Activated naive CD8-positive, alpha-beta T cell treated with anti-CD3 and anti-CD28 coated beads, Interleukin-2, amount 10 ng/mL, durations not matched to agents 7 days and 5 days (primary cell): ENCODE measurements at regions not wholly inside any gene's neighbourhood (a gene's known extent, or its start where the extent isn't known, plus 50 kb on each side); places are given as distances from the start of the nearest gene placed in this dataset.

Experiments
- ATAC-seq: fragments of 150-1000 bp; cut with Tn5 transposase; one replicate; pipeline ENCODE4 v1.10.0; 2021; ENCODE audit warnings: low read depth, moderate library complexity
- POLR2A ChIA-PET: fragments of 350-600 bp; sonication (Branson Sonifier 250); formaldehyde crosslinking; loops from one replicate; lab custom pipeline; 2021; ENCODE audit warnings: antibody characterized with exemption; lab: Charles Lee
- DNase-seq: peaks from one replicate; pipeline ENCODE4 v3.0.0; 2021
- H3K27ac Mint-ChIP-seq: one replicate; pipeline ENCODE4 v1.8.0; 2022; ENCODE audit warnings: mild to moderate bottlenecking, mixed read lengths
- H3K27me3 Mint-ChIP-seq: one replicate; pipeline ENCODE4 v1.8.0; 2022; ENCODE audit warnings: mild to moderate bottlenecking, moderate library complexity, mixed read lengths
- H3K36me3 Mint-ChIP-seq: one replicate; pipeline ENCODE4 v1.8.0; 2021; ENCODE audit warnings: mild to moderate bottlenecking, mixed read lengths
- H3K4me1 Mint-ChIP-seq: one replicate; pipeline ENCODE4 v1.8.0; 2021; ENCODE audit warnings: mixed read lengths
- H3K4me3 Mint-ChIP-seq: one replicate; pipeline ENCODE4 v1.8.0; 2022; ENCODE audit warnings: mild to moderate bottlenecking, moderate library complexity, mixed read lengths
- H3K9me3 Mint-ChIP-seq: one replicate; pipeline ENCODE4 v1.8.0; 2021; ENCODE audit warnings: mixed read lengths

DNA sequence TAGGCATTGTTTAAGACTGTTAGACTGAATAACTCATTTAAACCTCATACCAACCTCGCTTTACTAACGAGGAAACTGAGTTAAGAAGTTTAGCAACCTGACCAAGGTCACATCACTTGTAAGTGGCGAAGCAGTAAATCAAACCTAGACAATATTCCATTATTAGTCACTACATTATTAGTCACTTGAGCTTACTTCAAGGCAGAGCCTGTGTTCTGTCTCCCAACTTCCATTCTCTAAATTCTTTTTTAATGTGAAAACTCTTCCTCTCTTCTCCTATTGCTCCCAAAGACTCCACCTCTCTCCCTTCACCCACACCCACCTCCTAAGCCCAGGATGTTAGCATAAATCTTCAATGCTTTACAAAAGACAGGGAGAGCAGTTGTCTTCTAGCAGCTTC, 156.5 kb downstream of the ARL6IP6 start:
- H3K27me3 Mint-ChIP-seq: no peaks in the 10 kb centered on the region
- POLR2A ChIA-PET: no interaction called here
- H3K9me3 Mint-ChIP-seq: no peaks in the 10 kb centered on the region
- H3K27ac Mint-ChIP-seq: no peak overlapping the region
- no peaks in the 10 kb centered on the region for H3K36me3 Mint-ChIP-seq
- H3K4me3 Mint-ChIP-seq: no peak overlapping the region
- ATAC-seq: no peak
- no peak for DNase-seq
- no peaks in the 10 kb centered on the region for H3K4me1 Mint-ChIP-seq

DNA sequence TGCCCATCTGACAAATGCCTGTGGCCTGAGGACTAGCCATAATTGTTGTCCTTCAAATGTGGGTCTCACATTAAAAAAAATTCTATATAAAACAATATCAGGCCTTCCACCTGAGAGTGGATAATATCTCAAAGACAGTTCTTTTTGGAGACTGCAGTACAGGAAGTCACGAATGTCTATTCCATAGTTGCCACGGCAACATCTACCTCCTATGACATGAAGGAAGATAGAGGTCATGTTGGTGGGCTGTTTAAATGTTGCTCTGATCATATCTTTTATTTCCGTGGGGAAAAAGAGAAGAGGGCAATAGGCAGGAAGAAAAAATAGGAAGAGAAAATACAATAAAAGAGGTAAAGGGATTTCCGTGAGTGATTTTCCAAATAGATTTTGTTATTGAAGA, 151.8 kb downstream of the ARL6IP6 start:
- POLR2A ChIA-PET: no interaction called here
- Mint-ChIP-seq H3K9me3 (no peaks in the 10 kb centered on the region), H3K36me3 (no peaks in the 10 kb centered on the region), H3K27me3 (no peaks in the 10 kb centered on the region), H3K4me1 (no peaks in the 10 kb centered on the region), H3K27ac (no peak overlapping the region), H3K4me3 (no peak overlapping the region)
- no peak for ATAC-seq
- no peak for DNase-seq

DNA sequence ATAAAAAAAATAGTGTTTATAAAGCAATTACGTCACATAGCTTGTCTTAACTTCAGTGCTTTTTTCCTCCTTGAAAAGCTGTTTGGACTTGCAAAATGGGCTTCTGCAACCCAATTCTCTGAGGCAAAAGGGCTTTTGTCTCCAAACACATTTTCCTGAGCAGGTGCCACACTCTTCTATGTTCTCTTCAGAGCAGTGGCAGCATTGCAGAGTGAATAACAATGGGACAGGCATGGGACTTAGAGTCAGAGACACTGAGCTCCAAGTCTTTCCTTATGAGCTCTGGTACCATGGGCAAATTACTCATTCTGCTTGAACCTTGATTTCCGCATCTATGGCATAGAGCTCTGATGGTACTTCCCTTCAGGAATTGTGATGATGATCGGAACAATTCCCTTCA, 149.0 kb downstream of the ARL6IP6 start:
- no peak overlapping the region for H3K27ac Mint-ChIP-seq
- H3K4me3 Mint-ChIP-seq: no peak overlapping the region
- H3K9me3 Mint-ChIP-seq: peaks cover 11% of the 10 kb centered on the region
- POLR2A ChIA-PET: no interaction called here
- no peaks in the 10 kb centered on the region for H3K4me1 Mint-ChIP-seq
- H3K27me3 Mint-ChIP-seq: no peaks in the 10 kb centered on the region
- ATAC-seq (no peak), DNase-seq (no peak)
- H3K36me3 Mint-ChIP-seq: no peaks in the 10 kb centered on the region

DNA sequence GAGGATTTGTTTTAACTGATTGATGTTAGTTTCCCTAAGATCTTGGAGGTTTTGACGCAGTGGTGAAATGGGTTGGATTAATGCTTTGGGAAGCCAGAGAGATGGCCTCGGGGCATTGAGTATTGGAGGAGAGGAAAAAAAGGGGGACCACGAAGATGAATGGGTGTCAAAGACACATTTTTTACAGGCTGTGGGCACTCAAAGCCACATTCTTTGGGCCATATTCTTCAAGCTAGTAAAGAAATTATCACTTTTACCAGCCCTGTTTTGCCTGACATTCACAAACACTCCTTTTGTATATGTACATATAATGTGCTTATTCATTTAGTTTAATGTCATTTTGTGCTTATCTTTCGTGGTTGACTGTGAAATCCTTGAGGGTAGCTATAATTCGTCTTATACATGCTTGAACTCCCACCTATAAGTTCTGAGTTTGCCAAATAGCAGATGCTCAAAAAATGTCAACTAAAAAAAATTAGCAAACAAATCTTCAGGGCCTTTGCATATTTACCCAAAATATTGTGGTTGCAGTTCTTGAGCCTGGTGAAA, 146.3 kb downstream of the ARL6IP6 start:
- ATAC-seq: no peak
- no peak for DNase-seq
- Mint-ChIP-seq H3K36me3 (peaks cover 2% of the 10 kb centered on the region), H3K27me3 (no peaks in the 10 kb centered on the region), H3K9me3 (peaks cover 23% of the 10 kb centered on the region), H3K4me3 (no peak overlapping the region), H3K27ac (no peak overlapping the region), H3K4me1 (no peaks in the 10 kb centered on the region)
- POLR2A ChIA-PET: no interaction called here

DNA sequence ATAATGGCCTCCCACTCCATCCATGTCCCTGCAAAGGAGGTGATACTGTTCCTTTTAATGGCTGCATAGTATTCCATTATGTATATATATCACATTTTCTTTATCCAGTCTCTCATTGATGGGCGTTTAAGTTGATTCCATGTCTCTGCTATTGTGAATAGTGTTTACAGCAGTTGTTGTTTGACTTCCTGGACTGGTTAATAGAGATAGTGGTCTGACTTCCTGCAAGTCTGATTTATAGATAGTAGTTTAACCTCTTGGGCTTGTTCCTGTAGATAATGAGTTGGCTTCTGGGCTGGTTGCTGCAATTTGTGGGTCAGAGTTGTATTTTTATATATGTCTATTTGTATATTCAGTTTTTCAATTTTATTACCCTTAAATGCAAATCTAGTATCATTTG, 145.4 kb downstream of the ARL6IP6 start:
- no peak for DNase-seq
- POLR2A ChIA-PET: no interaction called here
- ATAC-seq: no peak
- peaks cover 23% of the 10 kb centered on the region for H3K9me3 Mint-ChIP-seq
- no peak overlapping the region for H3K4me3 Mint-ChIP-seq
- H3K36me3 Mint-ChIP-seq: peaks cover 2% of the 10 kb centered on the region
- no peak overlapping the region for H3K27ac Mint-ChIP-seq
- H3K4me1 Mint-ChIP-seq: no peaks in the 10 kb centered on the region
- H3K27me3 Mint-ChIP-seq: no peaks in the 10 kb centered on the region

DNA sequence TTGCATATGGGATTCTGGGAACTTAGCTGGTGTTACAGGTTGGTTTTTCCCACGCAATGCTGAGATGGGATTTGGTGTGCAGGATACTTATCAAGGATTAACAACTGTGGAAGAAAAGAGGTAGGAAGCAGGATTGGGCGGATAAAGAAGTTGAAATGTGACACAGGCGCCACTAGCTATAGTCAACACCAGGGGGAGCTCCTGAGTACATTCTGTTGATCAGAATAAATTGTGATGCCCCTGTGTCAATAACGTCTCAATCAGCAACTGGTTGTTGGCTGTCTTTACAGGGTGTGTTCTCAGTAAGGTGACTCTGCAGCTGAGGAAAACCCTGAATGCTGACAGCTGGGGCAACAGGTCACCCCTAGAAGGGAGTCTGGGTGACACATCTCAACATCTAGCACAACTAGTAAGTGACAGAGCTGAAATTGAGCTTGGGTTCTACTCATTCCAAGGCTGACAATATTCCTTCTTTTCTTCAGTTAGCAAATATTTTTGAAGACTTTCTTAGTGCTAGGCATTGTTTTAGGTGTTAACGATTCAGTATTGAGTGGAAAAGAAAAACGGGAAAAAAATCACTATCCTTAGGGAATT, 143.0 kb downstream of the ARL6IP6 start:
- Mint-ChIP-seq H3K9me3 (peaks cover 23% of the 10 kb centered on the region), H3K36me3 (peaks cover 2% of the 10 kb centered on the region), H3K4me1 (no peaks in the 10 kb centered on the region), H3K4me3 (no peak overlapping the region), H3K27me3 (no peaks in the 10 kb centered on the region), H3K27ac (no peak overlapping the region)
- POLR2A ChIA-PET: no interaction called here
- DNase-seq: no peak
- no peak for ATAC-seq

DNA sequence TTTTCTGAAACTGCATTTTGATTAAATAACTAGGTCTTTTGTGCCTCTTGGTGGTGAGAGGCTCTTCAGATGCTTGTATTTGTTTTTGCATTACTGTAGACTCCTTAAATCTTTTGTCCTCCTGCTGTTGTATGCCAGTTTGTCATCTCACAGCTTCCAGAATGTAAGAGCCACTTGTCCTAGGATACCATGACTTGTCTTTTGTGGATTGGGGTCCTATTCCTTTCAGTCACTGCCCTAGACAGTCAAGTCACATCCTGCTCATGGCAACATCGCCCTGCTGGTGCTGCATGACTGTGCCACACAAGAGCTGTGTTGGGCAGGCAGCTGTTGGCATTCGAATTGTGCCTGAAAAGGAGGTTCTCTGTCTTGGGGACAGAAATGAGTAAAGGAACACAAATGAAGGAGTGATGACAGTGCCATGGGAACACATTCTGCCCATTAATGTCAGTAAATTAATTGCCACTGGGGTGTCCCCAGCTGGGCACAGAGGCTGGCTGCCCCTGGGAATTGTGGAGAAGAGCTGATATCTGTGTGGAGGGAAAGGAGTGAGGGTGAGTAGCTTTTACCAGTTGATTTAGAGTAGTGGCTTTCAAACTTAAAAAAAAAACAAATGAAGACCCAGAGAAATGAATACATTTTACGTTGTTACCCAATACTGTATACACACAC, 140.3 kb downstream of the ARL6IP6 start:
- H3K27ac Mint-ChIP-seq: no peak overlapping the region
- DNase-seq: no peak
- peaks cover 2% of the 10 kb centered on the region for H3K36me3 Mint-ChIP-seq
- H3K4me1 Mint-ChIP-seq: no peaks in the 10 kb centered on the region
- peaks cover 3% of the 10 kb centered on the region for H3K27me3 Mint-ChIP-seq
- POLR2A ChIA-PET: no interaction called here
- peaks cover 18% of the 10 kb centered on the region for H3K9me3 Mint-ChIP-seq
- ATAC-seq: no peak
- no peak overlapping the region for H3K4me3 Mint-ChIP-seq

DNA sequence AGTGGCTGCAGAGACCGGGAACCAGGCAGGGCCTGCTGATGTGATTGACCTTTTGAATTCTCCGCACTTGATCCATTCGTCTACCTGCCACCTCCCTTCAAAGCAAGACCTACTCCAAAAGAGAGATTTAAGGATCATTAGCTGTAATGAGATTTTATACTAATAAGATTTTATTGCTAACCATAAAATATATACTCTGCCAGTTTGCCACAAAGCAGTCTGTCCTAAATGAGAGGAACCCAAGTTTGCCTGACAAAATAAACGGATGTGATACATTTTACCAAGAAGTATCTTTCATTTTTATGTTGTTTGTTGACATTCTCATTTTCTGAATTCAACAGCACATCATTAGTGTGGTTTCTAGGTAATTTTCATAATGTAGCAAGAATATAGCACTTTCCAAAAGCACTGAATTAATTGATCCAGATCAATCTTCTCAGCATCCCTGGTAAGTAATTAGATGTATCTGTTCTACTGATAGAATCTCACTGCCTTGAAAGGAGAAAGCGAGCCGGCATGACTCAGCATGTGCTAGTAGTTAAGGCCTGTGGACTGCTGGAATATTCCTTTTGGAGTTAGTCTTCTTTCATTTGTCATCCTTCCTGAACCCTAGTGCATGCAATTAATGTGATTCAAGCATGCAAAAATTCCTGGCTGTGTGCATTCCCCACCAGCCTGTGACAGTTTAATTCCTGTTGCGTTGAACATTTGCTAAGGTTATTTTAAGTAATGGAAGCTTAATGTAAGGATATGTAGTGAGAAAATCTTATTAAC, 128.5 kb downstream of the ARL6IP6 start:
- no peaks in the 10 kb centered on the region for H3K9me3 Mint-ChIP-seq
- no peak overlapping the region for H3K4me3 Mint-ChIP-seq
- POLR2A ChIA-PET: no interaction called here
- no peak overlapping the region for H3K27ac Mint-ChIP-seq
- H3K36me3 Mint-ChIP-seq: no peaks in the 10 kb centered on the region
- DNase-seq: no peak
- no peak for ATAC-seq
- H3K27me3 Mint-ChIP-seq: no peaks in the 10 kb centered on the region
- no peaks in the 10 kb centered on the region for H3K4me1 Mint-ChIP-seq

DNA sequence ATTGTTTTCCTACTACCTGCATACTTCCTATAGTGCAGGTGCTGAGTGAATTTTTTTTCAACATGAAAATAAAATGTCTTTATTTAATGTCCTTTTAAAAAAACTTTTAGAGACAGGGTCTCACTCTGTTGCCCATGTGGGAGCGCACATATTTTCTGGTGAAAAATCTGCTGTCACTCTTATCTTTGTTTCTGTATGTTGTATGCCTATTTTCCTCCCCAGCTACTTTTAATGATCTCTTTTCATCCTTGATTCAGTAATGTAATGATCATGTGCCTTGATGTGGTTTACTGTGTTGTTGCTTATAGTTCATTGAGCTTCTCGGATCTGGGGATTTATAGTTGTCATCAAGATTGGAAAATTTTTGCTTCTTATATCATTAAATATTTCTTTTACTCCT, 117.3 kb downstream of the ARL6IP6 start:
- H3K27me3 Mint-ChIP-seq: peaks cover 3% of the 10 kb centered on the region
- no peak for ATAC-seq
- H3K36me3 Mint-ChIP-seq: no peaks in the 10 kb centered on the region
- POLR2A ChIA-PET: no interaction called here
- no peaks in the 10 kb centered on the region for H3K4me1 Mint-ChIP-seq
- DNase-seq: no peak
- no peak overlapping the region for H3K27ac Mint-ChIP-seq
- peaks cover 2% of the 10 kb centered on the region for H3K9me3 Mint-ChIP-seq
- no peak overlapping the region for H3K4me3 Mint-ChIP-seq

DNA sequence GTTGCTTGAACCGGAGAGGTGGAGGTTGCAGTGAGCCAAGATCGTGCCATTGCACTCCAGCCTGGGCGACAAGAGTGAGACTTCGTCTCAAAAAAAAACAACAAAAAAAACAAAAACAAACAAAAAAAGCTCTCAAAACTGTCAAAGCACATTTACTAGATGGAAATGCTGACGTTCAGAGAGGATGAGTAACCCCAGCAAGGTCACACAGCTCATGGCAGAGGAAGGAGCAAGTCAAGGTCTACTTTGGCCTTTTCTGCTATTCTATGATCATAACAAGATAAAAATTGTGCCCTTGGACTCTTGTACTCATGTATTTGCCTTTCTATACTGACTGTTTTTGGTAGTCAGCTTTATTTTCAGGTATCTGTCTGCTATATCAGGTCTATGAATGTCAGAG, 109.5 kb downstream of the ARL6IP6 start:
- H3K27ac Mint-ChIP-seq: no peak overlapping the region
- no peaks in the 10 kb centered on the region for H3K4me1 Mint-ChIP-seq
- no peak overlapping the region for H3K4me3 Mint-ChIP-seq
- H3K9me3 Mint-ChIP-seq: no peaks in the 10 kb centered on the region
- H3K36me3 Mint-ChIP-seq: no peaks in the 10 kb centered on the region
- POLR2A ChIA-PET: no interaction called here
- DNase-seq (no peak), ATAC-seq (no peak)
- no peaks in the 10 kb centered on the region for H3K27me3 Mint-ChIP-seq

DNA sequence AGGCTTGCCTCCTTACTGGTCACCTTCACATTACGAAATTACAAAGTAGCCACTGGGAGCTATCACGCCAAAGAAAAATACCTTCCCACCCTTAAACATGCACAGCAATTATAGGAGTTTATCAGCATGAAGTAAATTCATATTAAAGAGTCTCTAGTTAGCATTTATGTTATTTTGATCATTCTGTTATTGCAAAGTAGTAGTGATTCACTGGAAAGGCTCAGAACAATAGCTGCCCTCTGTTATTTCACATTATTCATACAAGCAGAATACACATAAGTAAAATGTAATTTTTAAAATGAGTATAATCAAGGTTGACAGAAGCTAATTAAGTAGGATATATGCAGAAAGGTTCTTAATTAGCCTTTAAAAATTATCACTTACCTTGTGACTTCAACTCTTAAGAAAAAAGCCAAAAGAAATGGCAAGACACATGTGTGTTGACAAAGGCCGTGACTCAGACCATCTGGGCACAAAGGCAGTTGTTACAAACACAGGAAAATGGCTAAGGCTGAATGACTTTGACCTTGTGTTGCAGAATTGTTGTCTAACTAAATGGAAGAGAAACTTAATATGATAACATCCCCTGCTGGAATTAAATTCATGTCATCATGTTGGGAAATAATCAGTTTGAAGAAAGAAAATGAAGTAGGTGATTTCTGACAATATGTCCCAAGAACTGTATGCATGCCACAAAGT, 108.3 kb downstream of the ARL6IP6 start:
- no peaks in the 10 kb centered on the region for H3K9me3 Mint-ChIP-seq
- no peaks in the 10 kb centered on the region for H3K36me3 Mint-ChIP-seq
- H3K4me1 Mint-ChIP-seq: no peaks in the 10 kb centered on the region
- no peak for ATAC-seq
- H3K4me3 Mint-ChIP-seq: no peak overlapping the region
- no peak for DNase-seq
- H3K27me3 Mint-ChIP-seq: no peaks in the 10 kb centered on the region
- POLR2A ChIA-PET: no interaction called here
- no peak overlapping the region for H3K27ac Mint-ChIP-seq

DNA sequence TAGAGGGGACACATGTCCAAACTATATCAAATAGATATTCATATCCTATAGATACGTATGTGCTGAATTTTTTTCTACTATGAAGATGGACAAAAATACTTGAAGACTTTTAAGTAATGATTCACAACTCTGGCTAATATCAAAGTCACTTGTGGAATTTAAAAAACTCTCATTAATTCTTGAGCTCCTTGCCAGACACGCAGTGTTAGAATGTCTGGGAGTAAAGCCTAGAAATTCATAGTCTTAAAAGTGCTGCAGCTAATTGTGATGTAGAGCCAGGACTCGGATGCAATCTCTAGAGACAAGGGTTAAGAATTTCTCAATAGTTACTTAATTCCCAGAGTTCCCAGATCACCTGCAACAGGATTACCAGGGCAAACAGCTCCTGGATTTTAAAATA, 107.4 kb downstream of the ARL6IP6 start:
- Mint-ChIP-seq H3K36me3 (no peaks in the 10 kb centered on the region), H3K4me1 (no peaks in the 10 kb centered on the region), H3K9me3 (no peaks in the 10 kb centered on the region), H3K27me3 (no peaks in the 10 kb centered on the region), H3K27ac (no peak overlapping the region), H3K4me3 (no peak overlapping the region)
- ATAC-seq (no peak), DNase-seq (no peak)
- POLR2A ChIA-PET: no interaction called here

DNA sequence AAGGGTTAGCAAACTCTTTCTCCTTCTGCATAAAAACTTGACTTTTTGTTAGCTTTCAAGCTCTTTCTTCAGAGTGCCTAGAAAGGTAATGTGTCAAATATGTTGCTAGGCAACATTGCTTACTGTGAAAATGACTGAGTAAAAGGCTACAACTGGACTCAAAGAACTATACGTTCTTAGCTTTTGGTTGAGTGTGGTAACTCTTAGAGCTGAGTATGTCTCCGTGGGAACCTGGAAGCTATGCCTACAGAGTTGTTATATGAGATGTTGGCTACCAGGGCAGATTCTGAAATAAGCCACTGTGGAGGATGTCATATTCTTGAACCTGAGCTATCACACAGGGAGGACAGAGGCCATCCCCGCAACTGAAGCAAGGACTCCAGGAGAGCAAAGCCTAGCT, 105.5 kb downstream of the ARL6IP6 start:
- POLR2A ChIA-PET: no interaction called here
- no peaks in the 10 kb centered on the region for H3K4me1 Mint-ChIP-seq

More for the DNA sequence above, 105.5 kb downstream of the ARL6IP6 start:
- DNase-seq (no peak), ATAC-seq (no peak)
- H3K27ac Mint-ChIP-seq: no peak overlapping the region
- H3K4me3 Mint-ChIP-seq: no peak overlapping the region
- H3K27me3 Mint-ChIP-seq: no peaks in the 10 kb centered on the region
- H3K9me3 Mint-ChIP-seq: no peaks in the 10 kb centered on the region
- no peaks in the 10 kb centered on the region for H3K36me3 Mint-ChIP-seq
